B cell (primary cell): ENCODE measurements at regions not wholly inside any gene's neighbourhood (a gene's known extent, or its start where the extent isn't known, plus 50 kb on each side); places are given as distances from the start of the nearest gene placed in this dataset.

Experiments used
- ATAC-seq: fragments of 200-7000 bp; cut with Tn5 transposase; one replicate; pipeline ENCODE4 v1.10.0; 2021; ENCODE audit warnings: low read depth, mild to moderate bottlenecking, moderate number of reproducible peaks, moderate library complexity
- CTCF ChIA-PET: fragments of 350-600 bp; sonication (Branson Sonifier 250); formaldehyde crosslinking; loops from one replicate; lab custom pipeline; 2021; ENCODE audit warnings: antibody characterized with exemption, inconsistent platforms; lab: Charles Lee
- POLR2A ChIA-PET: fragments of 350-600 bp; sonication (Branson Sonifier 250); formaldehyde crosslinking; loops from one replicate; lab custom pipeline; 2021; ENCODE audit warnings: antibody characterized with exemption; lab: Charles Lee
- DNase-seq: peaks from one replicate; pipeline ENCODE4 v3.0.0; 2013
- H2AFZ ChIP-seq: 2 replicates; pipeline ENCODE4 v1.6.1; 2012; ENCODE audit warnings: mild to moderate bottlenecking, low read depth, low read length; ENCODE audit not compliant: insufficient read depth, poor library complexity, severe bottlenecking
- H3K27ac ChIP-seq, 2 donors: 1 replicate in 1 of 2; 2 replicates in 1 of 2; pipeline ENCODE4 v1.5.1; 2012 to 2013; ENCODE audit warnings: low read length in 2 of 2, mild to moderate bottlenecking in 2 of 2, moderate library complexity in 1 of 2
- H3K27me3 ChIP-seq, 4 experiments: fragments of 200-600 bp in 1 of 4; sonication (generic) in 1 of 4; replicated peaks in 1 of 4; 1 replicate in 2 of 4; 2 replicates in 2 of 4; pipeline versions ENCODE4 v1.6.1 to v1.7.0; 2013 to 2016; ENCODE audit warnings: low read length in 3 of 4, mild to moderate bottlenecking in 2 of 4, mixed read lengths in 1 of 4, moderate library complexity in 1 of 4; ENCODE audit not compliant: insufficient read depth in 4 of 4, control insufficient read depth in 3 of 4; ENCODE audit errors: control extremely low read depth in 1 of 4
- H3K36me3 ChIP-seq, 2 experiments: replicated peaks in 1 of 2; 1 replicate in 1 of 2; 2 replicates in 1 of 2; pipeline versions ENCODE4 v1.6.1 to v1.7.1; 2013; ENCODE audit warnings: low read length in 1 of 2; ENCODE audit not compliant: insufficient read depth in 2 of 2, control insufficient read depth in 1 of 2; ENCODE audit errors: control extremely low read depth in 1 of 2, extremely low read depth in 1 of 2
- H3K4me1 ChIP-seq, 2 donors: fragments of 200-600 bp in 1 of 2; sonication (generic) in 1 of 2; 1 replicate in 1 of 2; 2 replicates in 1 of 2; pipeline versions ENCODE4 v1.5.1 to v1.6.1; 2013 to 2017; ENCODE audit warnings: low read length in 2 of 2; ENCODE audit not compliant: control insufficient read depth in 2 of 2, insufficient read depth in 2 of 2
- H3K4me2 ChIP-seq: replicated peaks from 2 replicates; pipeline ENCODE3; 2012; ENCODE audit warnings: mild to moderate bottlenecking, low read depth, low read length; ENCODE audit not compliant: poor library complexity, severe bottlenecking
- H3K4me3 ChIP-seq, 5 experiments: fragments of 200-600 bp in 1 of 5; sonication (generic) in 1 of 5; 1 replicate in 3 of 5; 2 replicates in 2 of 5; pipeline versions ENCODE4 v1.5.1 to v1.7.0; 2011 to 2016; ENCODE audit warnings: low read length in 4 of 5, mild to moderate bottlenecking in 4 of 5, low read depth in 2 of 5, control low read depth in 1 of 5, moderate library complexity in 1 of 5; ENCODE audit not compliant: insufficient read depth in 1 of 5; ENCODE audit errors: control extremely low read depth in 1 of 5, extremely low read depth in 1 of 5
- H3K79me2 ChIP-seq: fragments of 200-600 bp; sonication (generic); one replicate; pipeline ENCODE4 v1.6.0; 2016; ENCODE audit warnings: low read length; ENCODE audit not compliant: control insufficient read depth, insufficient read depth
- H3K9ac ChIP-seq: fragments of 200-600 bp; sonication (generic); 2 replicates; pipeline ENCODE4 v1.6.1; 2017; ENCODE audit warnings: mild to moderate bottlenecking, low read length, moderate library complexity
- H3K9me3 ChIP-seq, 3 donors: one replicate each; pipeline versions ENCODE4 v1.6.1 to v1.7.1; 2013; ENCODE audit warnings: low read length in 2 of 3; ENCODE audit not compliant: control insufficient read depth in 2 of 3, insufficient read depth in 1 of 3; ENCODE audit errors: control extremely low read depth in 1 of 3
- H4K20me1 ChIP-seq: 2 replicates; pipeline ENCODE4 v1.6.0; 2012; ENCODE audit warnings: mild to moderate bottlenecking, low read length; ENCODE audit not compliant: insufficient read depth, control insufficient read depth, poor library complexity, severe bottlenecking
- H3K27ac Mint-ChIP-seq: one replicate; pipeline ENCODE4 v1.8.0; 2021; ENCODE audit warnings: mixed read lengths
- H3K27me3 Mint-ChIP-seq: one replicate; pipeline ENCODE4 v1.8.0; 2021; ENCODE audit warnings: mixed read lengths
- H3K4me1 Mint-ChIP-seq: one replicate; pipeline ENCODE4 v1.8.0; 2021; ENCODE audit warnings: mixed read lengths
- H3K4me3 Mint-ChIP-seq: one replicate; pipeline ENCODE4 v1.8.0; 2021; ENCODE audit warnings: mixed read lengths
- H3K9me3 Mint-ChIP-seq: one replicate; pipeline ENCODE4 v1.8.0; 2022; ENCODE audit warnings: mixed read lengths; ENCODE audit not compliant: insufficient read depth
- CTCF ChIP-seq: fragments of 200-600 bp; IDR thresholded peaks from one replicate; pipeline ENCODE4 v1.8.0; 2022; ENCODE audit warnings: antibody characterized with exemption, mild to moderate bottlenecking
- EZH2 ChIP-seq: IDR thresholded peaks from 2 replicates; pipeline ENCODE4 v1.6.1; 2012; ENCODE audit warnings: borderline replicate concordance, low read depth, mild to moderate bottlenecking, moderate library complexity, low read length; ENCODE audit not compliant: insufficient read depth, poor library complexity, severe bottlenecking
- WGBS: methylation state at CpG from one replicate; pipeline ENCODE4 v1.1.5; 2013; ENCODE audit warnings: missing lambda C conversion rate; ENCODE audit not compliant: insufficient coverage; 5-methylcytosine and 5-hydroxymethylcytosine counted together
- intact Hi-C: fragments of 100-400 bp; cut with micrococcal nuclease; formaldehyde crosslinking; loops from one replicate; pipeline ENCODE4 v1.10.0; 2022

- WGBS: no CpG with 5 or more reads among the region's 1 CpG
- ChIA-PET POLR2A (no interaction called here), CTCF (no interaction called here)
- Mint-ChIP-seq H3K27me3 (peaks cover 6% of the 10 kb centered on the region), H3K9me3 (no peaks in the 10 kb centered on the region), H3K4me3 (no peak overlapping the region), H3K4me1 (no peaks in the 10 kb centered on the region), H3K27ac (no peak overlapping the region)
- Histone ChIP-seq H2AFZ (no peak overlapping the region), H3K4me1 (no peaks in the 10 kb centered on the region), H3K36me3 (no peaks in the 10 kb centered on the region), H3K27me3 (no peaks in the 10 kb centered on the region), H3K9ac (no peak overlapping the region), H3K4me3 (no peak overlapping the region), H3K79me2 (no peaks in the 10 kb centered on the region), H3K9me3 (no peaks in the 10 kb centered on the region), H4K20me1 (no peaks in the 10 kb centered on the region), H3K27ac (no peak overlapping the region), H3K4me2 (no peak overlapping the region)
- TF ChIP-seq EZH2: no peak
- TF ChIP-seq CTCF: no peak
- ATAC-seq (no peak), DNase-seq (no peak)
- intact Hi-C loops: no loop called here
Measured at GRCh38 chr17:51524524-51524923, 264.2 kb downstream of the UTP18 start.

- TF ChIP-seq CTCF (no peak), EZH2 (no peak)
- Histone ChIP-seq H3K4me2 (no peak overlapping the region), H4K20me1 (no peaks in the 10 kb centered on the region), H3K36me3 (no peaks in the 10 kb centered on the region), H3K9ac (no peak overlapping the region), H3K79me2 (no peaks in the 10 kb centered on the region), H2AFZ (no peak overlapping the region), H3K27ac (no peak overlapping the region), H3K4me3 (no peak overlapping the region), H3K27me3 (no peaks in the 10 kb centered on the region), H3K4me1 (no peaks in the 10 kb centered on the region), H3K9me3 (no peaks in the 10 kb centered on the region)
- no peaks in the 10 kb centered on the region for H3K4me1 Mint-ChIP-seq
- intact Hi-C loops: no loop called here
- POLR2A ChIA-PET: no interaction called here
- ATAC-seq (no peak), DNase-seq (no peak)
- H3K9me3 Mint-ChIP-seq: no peaks in the 10 kb centered on the region
- H3K4me3 Mint-ChIP-seq: no peak overlapping the region
- H3K27me3 Mint-ChIP-seq: peaks cover 3% of the 10 kb centered on the region
- no peak overlapping the region for H3K27ac Mint-ChIP-seq
- CTCF ChIA-PET: no interaction called here
Measured at GRCh38 chr17:51526507-51526906, 266.2 kb downstream of the UTP18 start.
